H9 (cell line): ENCODE measurements at regions not wholly inside any gene's neighbourhood (a gene's known extent, or its start where the extent isn't known, plus 50 kb on each side); places are given as distances from the start of the nearest gene placed in this dataset.

Experiments used
- DNase-seq: peaks from one replicate; pipeline ENCODE4 v3.0.0-alpha.2; 2017
- H2AFZ ChIP-seq: one replicate; pipeline ENCODE4 v1.6.1; 2013; ENCODE audit warnings: mild to moderate bottlenecking, low read length, control low read depth, moderate library complexity
- H2AK5ac ChIP-seq: 2 replicates; pipeline ENCODE4 v1.6.1; 2013; ENCODE audit warnings: low read length, control low read depth, mixed read lengths; ENCODE audit not compliant: insufficient read length
- H2BK120ac ChIP-seq: one replicate; pipeline ENCODE4 v1.6.1; 2013; ENCODE audit warnings: low read depth, mild to moderate bottlenecking, low read length, control low read depth, inconsistent platforms; ENCODE audit not compliant: poor library complexity, severe bottlenecking
- H2BK12ac ChIP-seq: 2 replicates; pipeline ENCODE4 v1.6.1; 2013; ENCODE audit warnings: low read length, control low read depth, mixed read lengths, low read depth; ENCODE audit not compliant: insufficient read length
- H2BK15ac ChIP-seq: 2 replicates; pipeline ENCODE4 v1.6.1; 2013; ENCODE audit warnings: low read depth, low read length, control low read depth
- H2BK20ac ChIP-seq: one replicate; pipeline ENCODE4 v1.6.1; 2013; ENCODE audit warnings: low read depth, mild to moderate bottlenecking, low read length, control low read depth, inconsistent platforms; ENCODE audit not compliant: poor library complexity, severe bottlenecking
- H2BK5ac ChIP-seq: 2 replicates; pipeline ENCODE4 v1.6.1; 2013; ENCODE audit warnings: low read length, control low read depth, mixed read lengths; ENCODE audit not compliant: insufficient read length
- H3K14ac ChIP-seq: 2 replicates; pipeline ENCODE4 v1.6.1; 2013; ENCODE audit warnings: low read length, control low read depth; ENCODE audit not compliant: insufficient read depth
- H3K18ac ChIP-seq: 2 replicates; pipeline ENCODE4 v1.6.1; 2013; ENCODE audit warnings: low read depth, mild to moderate bottlenecking, mixed read lengths, low read length, control low read depth; ENCODE audit not compliant: insufficient read length
- H3K23ac ChIP-seq: 2 replicates; pipeline ENCODE4 v1.6.1; 2013; ENCODE audit warnings: low read length, control low read depth, mixed read lengths, low read depth; ENCODE audit not compliant: insufficient read length
- H3K23me2 ChIP-seq: 2 replicates; pipeline ENCODE4 v1.6.1; 2013; ENCODE audit warnings: low read depth, mild to moderate bottlenecking, mixed read lengths, low read length, control low read depth; ENCODE audit not compliant: insufficient read length, poor library complexity, severe bottlenecking
- H3K27ac ChIP-seq: 2 replicates; pipeline ENCODE4 v1.5.1; 2013; ENCODE audit warnings: low read length, control low read depth, mixed read lengths, low read depth; ENCODE audit not compliant: insufficient read length
- H3K27me3 ChIP-seq: 2 replicates; pipeline ENCODE4 v1.6.1; 2013; ENCODE audit warnings: low read length, control low read depth, inconsistent platforms; ENCODE audit not compliant: insufficient read depth
- H3K4ac ChIP-seq: 2 replicates; pipeline ENCODE4 v1.6.1; 2013; ENCODE audit warnings: low read depth, mild to moderate bottlenecking, control low read depth, inconsistent platforms, low read length, moderate library complexity
- H3K4me1 ChIP-seq: 2 replicates; pipeline ENCODE4 v1.6.1; 2013; ENCODE audit warnings: low read length, control low read depth, inconsistent platforms; ENCODE audit not compliant: insufficient read depth
- H3K4me2 ChIP-seq: 2 replicates; pipeline ENCODE4 v1.6.1; 2013; ENCODE audit warnings: low read length, control low read depth, mixed read lengths; ENCODE audit not compliant: insufficient read length, insufficient read depth
- H3K56ac ChIP-seq: 2 replicates; pipeline ENCODE4 v1.6.1; 2013; ENCODE audit warnings: low read depth, mild to moderate bottlenecking, mixed read lengths, low read length, control low read depth; ENCODE audit not compliant: insufficient read length
- H3K79me1 ChIP-seq: 2 replicates; pipeline ENCODE4 v1.6.1; 2013; ENCODE audit warnings: low read depth, mild to moderate bottlenecking, moderate library complexity, low read length, control low read depth, inconsistent platforms; ENCODE audit not compliant: insufficient read depth, poor library complexity, severe bottlenecking
- H3K79me2 ChIP-seq: 2 replicates; pipeline ENCODE4 v1.6.1; 2013; ENCODE audit warnings: low read length, control low read depth, inconsistent platforms; ENCODE audit not compliant: insufficient read depth
- H3K9ac ChIP-seq: 2 replicates; pipeline ENCODE4 v1.6.1; 2013; ENCODE audit warnings: low read length, control low read depth, mixed read lengths; ENCODE audit not compliant: insufficient read length; ENCODE audit errors: extremely low read depth
- H3K9me3 ChIP-seq: one replicate; pipeline ENCODE4 v1.6.1; 2013; ENCODE audit warnings: low read depth, low read length, inconsistent platforms; ENCODE audit not compliant: control insufficient read depth
- H3T11ph ChIP-seq: one replicate; pipeline ENCODE4 v1.6.1; 2013; ENCODE audit warnings: mild to moderate bottlenecking, low read length, control low read depth, inconsistent platforms
- H4K20me1 ChIP-seq: one replicate; pipeline ENCODE4 v1.6.1; 2013; ENCODE audit not compliant: control insufficient read depth, insufficient read length, insufficient read depth
- H4K5ac ChIP-seq: 2 replicates; pipeline ENCODE4 v1.6.1; 2013; ENCODE audit warnings: low read depth, mild to moderate bottlenecking, mixed read lengths, low read length, control low read depth; ENCODE audit not compliant: insufficient read length
- H4K8ac ChIP-seq: replicated peaks from 2 replicates; pipeline ENCODE4 v1.6.1; 2013; ENCODE audit warnings: low read length, control low read depth, mixed read lengths, low read depth; ENCODE audit not compliant: insufficient read length
- H4K91ac ChIP-seq: 2 replicates; pipeline ENCODE4 v1.6.1; 2013; ENCODE audit warnings: low read depth, mild to moderate bottlenecking, moderate library complexity, mixed read lengths, low read length, control low read depth; ENCODE audit not compliant: insufficient read length
- H3K27ac Mint-ChIP-seq, 3 experiments: 2 replicates in 2 of 3; 3 replicates in 1 of 3; pipeline ENCODE4 v1.8.0; 2020 to 2021; ENCODE audit warnings: mixed read lengths in 3 of 3, mild to moderate bottlenecking in 1 of 3, moderate library complexity in 1 of 3
- H3K27me3 Mint-ChIP-seq: 2 replicates; pipeline ENCODE4 v1.8.0; 2021; ENCODE audit warnings: low read depth, mild to moderate bottlenecking, moderate library complexity, mixed read lengths
- H3K36me3 Mint-ChIP-seq, 3 experiments: 2 replicates in 2 of 3; 3 replicates in 1 of 3; pipeline ENCODE4 v1.8.0; 2020 to 2021; ENCODE audit warnings: low read depth in 3 of 3, mixed read lengths in 3 of 3; ENCODE audit not compliant: insufficient read depth in 1 of 3
- H3K4me1 Mint-ChIP-seq, 2 experiments: 2 replicates each; pipeline ENCODE4 v1.8.0; 2020; ENCODE audit warnings: mixed read lengths in 2 of 2
- H3K4me3 Mint-ChIP-seq, 2 experiments: 2 replicates in 1 of 2; 3 replicates in 1 of 2; pipeline ENCODE4 v1.8.0; 2020 to 2021; ENCODE audit warnings: mild to moderate bottlenecking in 2 of 2, mixed read lengths in 2 of 2, moderate library complexity in 1 of 2
- H3K9me3 Mint-ChIP-seq, 2 experiments: 2 replicates in 1 of 2; 3 replicates in 1 of 2; pipeline ENCODE4 v1.8.0; 2020; ENCODE audit warnings: mild to moderate bottlenecking in 2 of 2, mixed read lengths in 2 of 2, moderate library complexity in 1 of 2
- CTCF ChIP-seq: fragments of 200-600 bp; sonication (generic); conservative IDR thresholded peaks from 3 replicates; pipeline ENCODE4 v1.8.0; 2021; ENCODE audit warnings: antibody characterized with exemption, mild to moderate bottlenecking

GRCh38 chr16:26525856-26526255 is 540.9 kb upstream of the C16orf82 start:
- H2BK15ac ChIP-seq, result no peak overlapping the region
- H3K4me2 ChIP-seq, result no peak overlapping the region
- no peak overlapping the region for H2BK120ac ChIP-seq
- no peak overlapping the region for H3K27ac Mint-ChIP-seq
- no peak for TF ChIP-seq CTCF
- H3K4me1 Mint-ChIP-seq, result 0 out of 4 replicates have a peak, but pooled peaks cover 0 to 3% of the 10 kb centered on the region in 2 experiments
- H4K5ac ChIP-seq, result no peak overlapping the region
- DNase-seq, result no peak
- H3K9me3 Mint-ChIP-seq, result no peaks in the 10 kb centered on the region
- no peaks in the 10 kb centered on the region for H3K79me1 ChIP-seq
- H2BK5ac ChIP-seq, result no peak overlapping the region
- H3K27ac ChIP-seq, result no peak overlapping the region
- H3K4ac ChIP-seq, result no peak overlapping the region
- no peaks in the 10 kb centered on the region for H3K23me2 ChIP-seq
- H4K20me1 ChIP-seq, result no peaks in the 10 kb centered on the region
- H3K23ac ChIP-seq, result no peak overlapping the region
- H3K36me3 Mint-ChIP-seq, result no peaks in the 10 kb centered on the region
- no peak overlapping the region for H4K8ac ChIP-seq
- H3K27me3 Mint-ChIP-seq, result no peaks in the 10 kb centered on the region
- no peaks in the 10 kb centered on the region for H3K9me3 ChIP-seq
- no peak overlapping the region for H3K14ac ChIP-seq
- H3K4me3 Mint-ChIP-seq, result no peak overlapping the region; a peak in 1 of 5 replicates
- H3K56ac ChIP-seq, result no peak overlapping the region
- no peaks in the 10 kb centered on the region for H3K4me1 ChIP-seq
- H3K79me2 ChIP-seq, result no peaks in the 10 kb centered on the region
- no peak overlapping the region for H2BK12ac ChIP-seq
- H3K9ac ChIP-seq, result no peak overlapping the region
- H4K91ac ChIP-seq, result no peak overlapping the region
- H2AFZ ChIP-seq, result no peak overlapping the region
- H2AK5ac ChIP-seq, result no peak overlapping the region
- no peak overlapping the region for H3K18ac ChIP-seq
- H3K27me3 ChIP-seq, result no peaks in the 10 kb centered on the region
- H3T11ph ChIP-seq, result no peak overlapping the region
- H2BK20ac ChIP-seq, result no peak overlapping the region
